Mesothelial cell of epicardium (in vitro differentiated cells): ENCODE measurements at regions not wholly inside any gene's neighbourhood (a gene's known extent, or its start where the extent isn't known, plus 50 kb on each side); places are given as distances from the start of the nearest gene placed in this dataset.

Experiments used
- DNase-seq, 2 experiments: peaks; one replicate each; pipeline ENCODE4 v3.0.0; 2021; ENCODE audit warnings: low spot score in 2 of 2; ENCODE audit not compliant: unreplicated experiment in 2 of 2
- H3K27ac Mint-ChIP-seq: 2 replicates; pipeline ENCODE4 v1.8.0; 2021; ENCODE audit warnings: mixed read lengths
- H3K27me3 Mint-ChIP-seq: 2 replicates; pipeline ENCODE4 v1.8.0; 2021; ENCODE audit warnings: low read depth, mixed read lengths
- H3K36me3 Mint-ChIP-seq: 2 replicates; pipeline ENCODE4 v1.8.0; 2021; ENCODE audit warnings: mixed read lengths
- H3K4me1 Mint-ChIP-seq: 2 replicates; pipeline ENCODE4 v1.8.0; 2021; ENCODE audit warnings: mixed read lengths
- H3K4me3 Mint-ChIP-seq: 2 replicates; pipeline ENCODE4 v1.8.0; 2021; ENCODE audit warnings: mild to moderate bottlenecking, moderate library complexity, mixed read lengths
- H3K9me3 Mint-ChIP-seq: 2 replicates; pipeline ENCODE4 v1.8.0; 2021; ENCODE audit warnings: mixed read lengths
- CTCF ChIP-seq: fragments of 200-600 bp; sonication (generic); IDR thresholded peaks from one replicate; pipeline ENCODE4 v1.5.0; 2021; ENCODE audit warnings: antibody characterized with exemption; ENCODE audit not compliant: unreplicated experiment

DNA sequence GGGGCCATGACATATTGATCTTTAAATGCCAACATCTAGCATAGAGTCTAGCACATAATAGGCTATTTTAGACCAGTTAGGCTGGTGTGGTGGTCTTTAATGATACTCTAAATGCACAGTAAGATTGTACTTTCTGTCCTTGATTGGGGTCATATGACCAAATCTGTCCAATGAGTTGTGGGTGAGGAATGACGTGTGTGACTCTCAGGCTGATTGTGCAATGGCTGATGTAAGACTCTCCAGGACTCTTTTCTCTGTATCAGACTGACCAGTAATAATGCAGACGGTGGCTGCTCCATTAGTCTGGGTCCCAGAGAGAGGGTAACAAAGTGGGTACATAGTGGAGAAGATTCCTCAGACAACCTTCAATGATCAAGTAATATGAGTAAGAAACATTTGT lies 541.6 kb upstream of the CAMK1G start:
- TF ChIP-seq CTCF: no peak
- no peak for DNase-seq
- no peaks in the 10 kb centered on the region for H3K9me3 Mint-ChIP-seq

DNA sequence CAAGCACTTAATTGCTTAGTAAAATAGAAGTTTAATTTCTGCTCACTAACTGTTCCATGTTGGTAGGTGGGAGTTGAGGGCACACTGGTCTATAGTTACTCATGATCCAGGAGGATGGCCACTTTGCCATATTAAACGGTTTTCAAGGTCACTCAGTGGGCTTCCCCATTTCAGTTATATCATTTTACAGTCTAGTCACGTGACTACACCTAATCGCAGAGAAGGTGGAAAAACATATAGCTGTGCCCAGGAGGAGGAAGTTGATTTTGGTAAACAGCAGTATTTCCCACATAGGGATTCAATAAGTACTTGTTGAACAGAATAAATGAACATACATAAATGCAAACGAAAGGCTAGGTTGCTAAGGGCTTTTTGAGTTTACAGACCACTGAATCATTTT lies 541.1 kb upstream of the CAMK1G start:
- Mint-ChIP-seq H3K4me3 (no peak overlapping the region), H3K36me3 (no peaks in the 10 kb centered on the region), H3K9me3 (no peaks in the 10 kb centered on the region), H3K27me3 (no peaks in the 10 kb centered on the region), H3K4me1 (peaks cover 21% of the 10 kb centered on the region), H3K27ac (no peak overlapping the region)
- no peak for TF ChIP-seq CTCF
- no peak for DNase-seq

More for the DNA sequence above, 541.6 kb upstream of the CAMK1G start:
- Mint-ChIP-seq H3K4me1 (peaks cover 21% of the 10 kb centered on the region), H3K4me3 (no peak overlapping the region), H3K36me3 (no peaks in the 10 kb centered on the region), H3K27ac (no peak overlapping the region), H3K27me3 (no peaks in the 10 kb centered on the region)

DNA sequence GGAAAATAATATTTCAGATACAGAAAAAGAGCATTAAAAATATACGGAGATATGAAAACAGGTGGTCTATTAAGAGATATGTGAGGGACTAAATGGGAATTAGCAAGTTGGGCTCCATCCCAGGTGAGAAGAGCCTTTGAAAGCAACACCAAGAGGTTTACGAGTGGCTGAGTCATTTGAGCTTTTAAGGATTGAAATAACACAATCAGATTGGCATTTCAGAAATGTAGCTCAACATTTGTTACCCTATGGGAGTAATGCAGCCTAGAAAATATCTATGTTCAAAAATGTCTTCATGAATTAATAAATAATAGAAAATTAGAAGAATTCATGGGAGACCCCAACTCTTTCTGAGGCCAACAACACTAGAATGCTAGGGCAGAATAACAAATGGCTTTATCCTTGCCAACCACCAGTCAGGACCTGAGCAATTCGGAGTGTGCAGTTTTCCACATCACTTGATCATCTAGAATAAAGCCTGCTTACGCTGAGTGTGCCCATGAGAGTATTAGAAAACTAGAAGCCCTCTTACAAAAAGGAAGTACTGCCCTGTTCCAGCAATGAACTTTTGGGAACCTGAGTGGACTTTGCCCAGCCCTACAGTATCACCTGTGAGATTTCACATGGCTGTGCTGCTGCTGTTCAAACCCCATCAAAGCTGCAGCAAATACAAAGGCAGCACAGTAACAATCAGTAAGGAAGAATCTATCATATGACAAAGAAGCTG lies 538.0 kb upstream of the CAMK1G start:
- Mint-ChIP-seq H3K27ac (peak overlapping the region; percentile 64), H3K9me3 (no peaks in the 10 kb centered on the region), H3K4me1 (peaks cover 32% of the 10 kb centered on the region), H3K27me3 (no peaks in the 10 kb centered on the region), H3K36me3 (no peaks in the 10 kb centered on the region), H3K4me3 (no peak overlapping the region)
- no peak for DNase-seq
- TF ChIP-seq CTCF: no peak

DNA sequence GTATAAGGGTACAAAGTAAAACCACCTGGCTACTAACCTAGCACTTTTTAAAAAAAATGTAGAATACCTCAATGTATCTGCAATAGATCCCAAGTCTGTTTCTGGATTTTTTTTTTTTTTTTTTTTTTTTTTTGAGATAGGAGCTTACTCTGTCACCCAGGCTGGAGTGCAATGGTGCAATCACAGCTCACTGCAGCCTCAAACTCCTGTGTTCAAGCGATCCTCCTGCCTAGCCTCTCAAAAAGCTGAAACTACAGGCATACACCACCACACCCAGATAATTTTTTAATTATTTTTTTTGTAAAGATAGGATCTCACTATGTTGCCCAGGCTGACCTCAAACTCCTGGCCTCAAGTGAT lies 537.5 kb upstream of the CAMK1G start:
- no peak for TF ChIP-seq CTCF
- no peaks in the 10 kb centered on the region for H3K36me3 Mint-ChIP-seq
- no peak overlapping the region for H3K4me3 Mint-ChIP-seq
- H3K9me3 Mint-ChIP-seq: no peaks in the 10 kb centered on the region
- no peak for DNase-seq
- H3K4me1 Mint-ChIP-seq: peaks cover 32% of the 10 kb centered on the region
- H3K27ac Mint-ChIP-seq: no peak overlapping the region
- H3K27me3 Mint-ChIP-seq: no peaks in the 10 kb centered on the region

- H3K27ac Mint-ChIP-seq: no peak overlapping the region
- H3K27me3 Mint-ChIP-seq: no peaks in the 10 kb centered on the region
- H3K4me3 Mint-ChIP-seq: no peak overlapping the region
- no peak for TF ChIP-seq CTCF
- peaks cover 32% of the 10 kb centered on the region for H3K4me1 Mint-ChIP-seq
- no peaks in the 10 kb centered on the region for H3K36me3 Mint-ChIP-seq
- no peak for DNase-seq
- H3K9me3 Mint-ChIP-seq: no peaks in the 10 kb centered on the region
Measured at GRCh38 chr1:209046935-209047334, 536.6 kb upstream of the CAMK1G start.
